Gastroesophageal sphincter (tissue), 4 donors: ENCODE measurements at regions not wholly inside any gene's neighbourhood (a gene's known extent, or its start where the extent isn't known, plus 50 kb on each side); places are given as distances from the start of the nearest gene placed in this dataset.

Experiments used
- ATAC-seq: fragments of 150-250 bp; one replicate; pipeline ENCODE4 v1.9.1; 2016; ENCODE audit warnings: mild to moderate bottlenecking, moderate library complexity
- H3K27ac ChIP-seq, 4 donors: fragments of 200-600 bp; sonication (generic) in 3 of 4; 1 replicate in 3 of 4; 2 replicates in 1 of 4; pipeline ENCODE4 v1.5.1; 2016 to 2019
- H3K27me3 ChIP-seq: fragments of 200-600 bp; sonication (generic); one replicate; pipeline ENCODE4 v1.5.1; 2019
- H3K36me3 ChIP-seq, 2 donors: fragments of 200-600 bp; sonication (generic); one replicate each; pipeline ENCODE4 v1.5.1; 2019; ENCODE audit warnings: control low read depth in 1 of 2
- H3K4me1 ChIP-seq, 3 donors: fragments of 200-600 bp; sonication (generic); 1 replicate in 2 of 3; 2 replicates in 1 of 3; pipeline ENCODE4 v1.5.1; 2016 to 2019; ENCODE audit warnings: control low read depth in 2 of 3
- H3K4me3 ChIP-seq, 2 donors: fragments of 200-600 bp; sonication (generic); one replicate each; pipeline ENCODE4 v1.5.1; 2019; ENCODE audit warnings: mild to moderate bottlenecking in 1 of 2, moderate library complexity in 1 of 2
- H3K9me3 ChIP-seq, 3 donors: fragments of 200-600 bp; sonication (generic); one replicate each; pipeline ENCODE4 v1.5.1; 2017 to 2019; ENCODE audit warnings: control low read depth in 2 of 3
- CTCF ChIP-seq, 4 experiments: fragments of 200-600 bp in 2 of 4; fragments of 450-650 bp in 2 of 4; sonication (generic) in 1 of 4; IDR thresholded peaks; one replicate each; pipeline ENCODE4 v1.5.1; 2017 to 2019; ENCODE audit warnings: antibody characterized with exemption in 4 of 4, mild to moderate bottlenecking in 2 of 4, moderate library complexity in 2 of 4
- EP300 ChIP-seq: sonication (generic); formaldehyde crosslinking; IDR thresholded peaks from one replicate; pipeline ENCODE4 v1.6.1; 2017; ENCODE audit warnings: antibody characterized with exemption, mild to moderate bottlenecking
- POLR2A ChIP-seq, 2 donors: fragments of 450-650 bp; IDR thresholded peaks; one replicate each; pipeline ENCODE4 v1.6.1; 2017; ENCODE audit warnings: antibody characterized with exemption in 2 of 2, mild to moderate bottlenecking in 2 of 2, moderate library complexity in 1 of 2
- POLR2AphosphoS5 ChIP-seq: sonication (generic); formaldehyde crosslinking; IDR thresholded peaks from one replicate; pipeline ENCODE4 v1.6.1; 2017; ENCODE audit warnings: antibody characterized with exemption
- WGBS, 2 donors: methylation state at CpG; one replicate each; pipeline ENCODE4 v1.1.5; 2018; ENCODE audit warnings: low coverage in 1 of 2; 5-methylcytosine and 5-hydroxymethylcytosine counted together

GRCh38 chr2:7709907-7710306, 792.7 kb downstream of the RNF144A start:
- Histone ChIP-seq H3K36me3 (no peaks in the 10 kb centered on the region), H3K4me3 (no peak overlapping the region), H3K9me3 (peaks cover 0 to 10% (median 0%) of the 10 kb centered on the region in 3 donors), H3K4me1 (no peaks in the 10 kb centered on the region), H3K27me3 (no peaks in the 10 kb centered on the region), H3K27ac (no peak overlapping the region)
- ATAC-seq = no peak
- TF ChIP-seq POLR2A (IDR thresholded peaks at IDR 0.05) (no peak), POLR2AphosphoS5 (no peak)
- WGBS, 2 donors = 70 to 80% methylated on average over 1 to 5 of the region's 5 CpGs

GRCh38 chr2:7711167-7711566, 794.0 kb downstream of the RNF144A start:
- no peaks in the 10 kb centered on the region for H3K27me3 ChIP-seq
- peaks cover 0 to 10% (median 0%) of the 10 kb centered on the region in 3 donors for H3K9me3 ChIP-seq
- no peak for TF ChIP-seq CTCF (IDR thresholded peaks at IDR 0.05)
- TF ChIP-seq POLR2AphosphoS5 = no peak
- no peak for TF ChIP-seq POLR2A (IDR thresholded peaks at IDR 0.05)
- TF ChIP-seq EP300 = no peak
- no peaks in the 10 kb centered on the region for H3K36me3 ChIP-seq
- no peak for ATAC-seq
- H3K4me3 ChIP-seq = no peak overlapping the region
- no peaks in the 10 kb centered on the region for H3K4me1 ChIP-seq
- no peak overlapping the region for H3K27ac ChIP-seq

- no peak for ATAC-seq
- H3K27ac ChIP-seq = no peak overlapping the region
- 59 to 79% methylated on average over 2 of the region's 2 CpGs for WGBS, 2 donors
- H3K9me3 ChIP-seq = no peaks in the 10 kb centered on the region
- no peak overlapping the region for H3K4me3 ChIP-seq
- no peaks in the 10 kb centered on the region for H3K27me3 ChIP-seq
- H3K4me1 ChIP-seq = no peaks in the 10 kb centered on the region
- H3K36me3 ChIP-seq = no peaks in the 10 kb centered on the region
- no peak for TF ChIP-seq POLR2AphosphoS5
- no peak for TF ChIP-seq CTCF (IDR thresholded peaks at IDR 0.05)
- no peak for TF ChIP-seq EP300
- TF ChIP-seq POLR2A (IDR thresholded peaks at IDR 0.05) = no peak
Observed at GRCh38 chr2:7719876-7720275, 802.7 kb downstream of the RNF144A start.

GRCh38 chr2:7721413-7721995, 804.3 kb downstream of the RNF144A start:
- WGBS, 2 donors = 78 to 81% methylated on average over 7 to 10 of the region's 10 CpGs
- no peak for TF ChIP-seq CTCF (IDR thresholded peaks at IDR 0.05)
- no peak for TF ChIP-seq POLR2AphosphoS5
- no peak for TF ChIP-seq POLR2A (IDR thresholded peaks at IDR 0.05)
- TF ChIP-seq EP300 = no peak
- Histone ChIP-seq H3K27me3 (no peaks in the 10 kb centered on the region), H3K4me3 (no peak overlapping the region), H3K9me3 (no peaks in the 10 kb centered on the region), H3K4me1 (no peaks in the 10 kb centered on the region), H3K27ac (no peak overlapping the region), H3K36me3 (no peaks in the 10 kb centered on the region)
- ATAC-seq = no peak

GRCh38 chr2:7722212-7722910, 805.1 kb downstream of the RNF144A start:
- Histone ChIP-seq H3K27ac (no peak overlapping the region), H3K9me3 (no peaks in the 10 kb centered on the region), H3K4me1 (no peaks in the 10 kb centered on the region), H3K36me3 (no peaks in the 10 kb centered on the region), H3K4me3 (no peak overlapping the region), H3K27me3 (no peaks in the 10 kb centered on the region)
- 94 to 97% methylated on average over 9 to 13 of the region's 13 CpGs for WGBS, 2 donors
- TF ChIP-seq CTCF (IDR thresholded peaks at IDR 0.05) (no peak), POLR2A (IDR thresholded peaks at IDR 0.05) (no peak), POLR2AphosphoS5 (no peak), EP300 (no peak)
- ATAC-seq = no peak
